M059J (cell line): ENCODE measurements at regions not wholly inside any gene's neighbourhood (a gene's known extent, or its start where the extent isn't known, plus 50 kb on each side); places are given as distances from the start of the nearest gene placed in this dataset.

Experiments
- DNase-seq: peaks from one replicate; pipeline ENCODE4 v3.0.0-alpha.2; 2012; ENCODE audit warnings: low read depth

DNA sequence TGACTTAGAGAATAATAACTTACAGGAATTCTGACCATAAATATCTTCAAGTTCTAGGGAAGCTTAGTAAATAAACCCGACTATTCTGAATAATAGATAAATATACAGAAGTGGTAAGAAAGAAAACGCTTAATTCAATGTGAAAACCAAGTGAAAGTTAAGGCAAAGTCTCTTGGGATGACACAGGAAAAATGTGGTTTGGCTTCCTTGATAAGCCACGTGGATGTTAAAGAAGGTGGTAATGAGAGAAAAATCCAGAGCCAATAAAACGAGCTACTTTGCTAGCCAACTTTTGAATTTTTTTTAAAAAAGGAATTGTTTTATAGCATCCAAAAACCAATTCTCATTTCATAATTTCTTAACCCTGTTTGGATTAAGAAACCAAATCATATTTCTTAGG is 166.2 kb upstream of the VRK2 start:
- DNase-seq = no peak

DNA sequence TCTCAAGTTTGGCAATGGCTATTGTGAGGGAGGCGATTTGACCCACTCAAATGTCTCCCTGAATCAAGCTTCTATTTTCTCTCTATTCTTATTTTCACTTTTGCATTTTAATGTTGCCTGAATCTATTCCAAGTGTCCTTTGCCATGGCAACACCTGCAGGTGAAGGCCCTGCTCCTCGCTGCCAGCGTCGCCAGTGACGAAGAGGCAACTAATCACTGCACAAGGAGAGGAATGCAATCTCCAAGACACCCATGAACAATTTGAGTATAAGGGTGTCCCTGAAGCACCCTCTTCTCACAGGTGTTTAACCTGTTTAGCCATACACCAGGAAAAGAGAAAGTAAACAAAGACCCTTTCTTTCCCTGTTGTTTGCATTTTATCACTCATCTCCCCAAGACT is 165.6 kb upstream of the VRK2 start:
- no peak for DNase-seq

DNA sequence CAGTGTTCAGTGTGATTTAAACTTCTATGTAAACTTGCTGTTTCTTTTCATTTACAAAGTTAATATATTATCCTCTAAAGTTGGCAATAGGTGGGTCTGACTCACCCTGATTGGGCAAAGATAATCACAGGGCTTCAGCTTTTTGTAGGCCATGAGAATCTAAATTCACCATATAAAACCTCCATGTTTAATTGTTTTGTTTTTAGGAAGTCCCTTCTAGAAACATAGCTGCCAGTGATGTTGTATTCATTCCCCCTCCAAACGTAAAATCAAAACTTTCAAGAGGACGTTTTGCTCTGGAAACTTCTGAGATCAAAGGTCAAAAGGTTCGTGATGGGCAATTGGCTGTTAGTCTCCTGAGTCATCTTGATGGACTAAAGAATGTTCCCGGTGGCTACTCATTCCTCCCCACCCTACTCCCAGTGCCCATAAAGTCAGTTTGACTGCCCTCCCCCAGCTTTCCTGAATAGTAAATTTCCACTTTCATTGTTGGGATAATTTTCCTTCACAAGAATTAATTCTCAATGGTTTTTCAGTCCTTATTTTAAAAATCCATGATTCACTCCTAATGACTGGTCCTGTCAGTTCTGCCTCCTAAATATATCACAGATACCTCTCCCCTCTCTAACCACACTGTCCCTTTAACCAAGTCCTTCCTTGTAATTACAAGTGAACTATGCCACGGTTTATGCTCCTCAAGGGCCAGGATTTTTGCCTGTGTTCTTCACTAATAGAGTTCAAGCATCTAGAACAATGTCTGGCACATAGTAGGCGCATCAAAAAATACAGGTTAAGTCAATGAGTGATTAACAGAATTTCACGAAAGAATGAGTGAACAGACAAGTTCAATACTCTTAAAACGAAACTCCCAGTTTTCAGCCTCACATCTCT is 164.4 kb upstream of the VRK2 start:
- DNase-seq = peak; percentile 95

DNA sequence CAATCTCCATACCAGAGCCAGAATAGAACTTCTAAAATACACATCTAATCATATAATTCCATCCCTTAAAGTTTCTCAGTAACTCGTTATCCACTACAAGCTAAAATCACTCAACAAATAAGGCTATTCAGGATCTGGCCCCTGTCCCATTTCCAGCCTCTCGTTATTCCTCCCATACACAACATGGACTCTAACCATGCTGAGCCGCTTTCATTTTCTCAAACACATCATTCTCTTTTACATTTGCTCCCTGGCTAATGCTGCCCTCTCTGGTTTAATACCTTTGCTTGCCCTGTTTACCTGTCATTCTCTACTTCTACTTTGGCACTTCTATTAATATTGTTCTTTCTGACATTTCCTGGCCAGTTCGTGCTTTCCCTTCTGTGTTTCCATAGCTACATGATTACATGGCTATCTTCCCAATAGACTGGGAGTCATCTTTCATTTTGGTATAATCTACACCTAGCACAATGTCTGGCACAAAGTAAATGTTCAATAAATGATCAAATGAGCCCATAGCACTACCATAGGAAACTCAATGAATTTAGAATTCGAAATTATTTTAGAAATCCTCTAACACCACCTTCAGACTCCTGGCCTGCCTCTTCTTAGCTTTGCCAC is 163.6 kb upstream of the VRK2 start:
- DNase-seq = peak; percentile 72

DNA sequence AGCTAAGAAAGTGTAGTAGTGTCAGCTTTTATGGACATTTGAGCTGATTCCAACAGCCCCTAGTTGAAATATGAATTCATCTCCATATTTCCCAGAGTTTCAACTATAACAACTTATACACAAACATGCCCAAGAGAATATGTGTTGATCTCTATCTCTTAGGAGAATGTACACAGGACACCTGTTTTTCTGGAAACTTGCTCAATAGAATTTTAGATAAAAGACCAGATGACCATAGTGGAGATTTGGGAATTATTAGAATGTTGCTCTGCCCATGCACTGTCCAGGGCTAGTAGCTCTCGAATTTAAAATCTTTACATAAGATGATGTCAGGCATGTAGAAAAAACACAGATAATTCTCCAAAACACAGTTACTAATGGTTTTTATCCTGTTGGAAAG is 162.3 kb upstream of the VRK2 start:
- DNase-seq = no peak

DNA sequence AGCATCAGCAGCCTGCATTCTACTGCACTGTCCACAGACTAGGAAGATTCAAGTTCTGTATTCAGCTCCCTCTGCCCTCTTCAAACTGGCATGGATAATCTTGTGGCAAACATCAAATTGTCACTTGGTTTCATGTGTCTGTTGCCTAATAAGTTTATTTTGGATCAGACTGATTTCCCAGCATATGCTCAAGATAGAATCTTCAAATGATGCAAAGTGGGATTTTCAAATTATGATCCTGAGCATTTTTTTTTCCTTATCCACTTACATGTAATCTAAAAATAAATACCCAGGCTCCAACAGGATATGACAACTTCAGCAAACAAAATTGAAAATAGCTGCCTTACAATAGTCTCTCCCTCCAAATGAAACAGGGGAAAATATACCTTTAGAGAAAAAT is 160.9 kb upstream of the VRK2 start:
- no peak for DNase-seq

DNA sequence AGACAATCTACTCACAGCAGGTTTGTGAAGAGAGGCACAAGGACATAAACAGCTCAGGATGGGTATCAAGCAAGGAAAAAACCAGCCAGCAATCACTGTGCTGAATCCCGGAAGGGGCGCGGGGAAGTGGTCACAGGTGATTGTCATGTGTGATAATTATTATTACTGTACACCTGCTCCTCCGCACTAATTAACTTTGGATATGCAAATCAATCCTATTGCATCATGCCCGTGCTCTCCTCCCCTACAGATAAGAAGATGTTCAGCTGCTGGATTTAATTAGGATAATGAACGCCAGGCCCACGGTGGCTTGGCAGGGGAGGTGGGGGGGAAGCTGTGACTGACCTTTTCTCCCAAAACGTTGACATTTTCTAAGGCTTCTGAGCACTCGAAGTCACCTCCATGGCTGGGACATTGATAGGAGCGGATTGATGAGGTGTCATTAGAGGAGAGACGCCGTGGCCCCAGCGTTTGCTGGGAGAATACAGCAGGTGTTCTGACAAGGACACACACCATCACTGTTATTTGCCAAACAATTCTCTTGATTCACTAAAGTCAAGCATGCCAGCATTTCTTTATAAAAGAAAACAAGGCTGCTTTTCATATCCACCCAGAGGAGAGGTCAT is 160.3 kb upstream of the VRK2 start:
- DNase-seq = no peak

DNA sequence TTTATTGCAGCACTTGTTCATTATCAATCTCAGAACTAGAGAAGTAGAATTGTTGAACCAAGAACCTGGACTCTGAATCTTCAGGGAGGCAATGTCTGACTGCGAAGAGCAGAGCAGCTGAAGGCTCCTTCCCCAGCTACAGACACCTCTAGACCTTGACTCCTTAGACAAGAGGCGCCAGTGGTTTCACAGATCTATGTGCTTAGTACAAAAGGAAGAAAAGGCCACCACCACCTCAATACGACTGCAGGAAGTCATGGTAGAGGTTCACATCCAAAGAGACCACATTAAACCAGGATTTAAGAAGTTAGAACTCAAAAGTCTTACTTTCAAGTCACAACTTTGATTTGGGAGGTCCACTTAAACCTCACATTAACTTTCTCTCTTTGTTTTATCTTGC is 158.1 kb upstream of the VRK2 start:
- DNase-seq = no peak

DNA sequence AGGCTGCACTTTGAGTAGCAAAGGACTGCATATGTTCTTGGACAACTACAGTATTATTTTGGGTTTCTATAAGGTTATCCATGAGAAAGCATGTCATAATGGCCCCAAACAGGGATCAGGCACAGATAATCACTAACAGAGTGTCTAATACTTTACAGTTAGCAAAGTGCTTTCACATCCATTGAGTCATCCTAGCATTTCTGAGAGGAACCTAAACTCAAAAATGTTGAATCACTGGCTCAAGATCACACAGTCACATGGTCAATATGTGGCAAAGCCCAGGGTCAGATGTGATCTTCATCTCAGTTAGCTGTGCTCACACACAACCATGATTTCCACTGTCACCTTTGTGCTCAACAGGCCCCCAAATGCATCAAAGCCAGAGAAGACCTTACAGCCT is 156.1 kb upstream of the VRK2 start:
- DNase-seq = peak; percentile 57

DNA sequence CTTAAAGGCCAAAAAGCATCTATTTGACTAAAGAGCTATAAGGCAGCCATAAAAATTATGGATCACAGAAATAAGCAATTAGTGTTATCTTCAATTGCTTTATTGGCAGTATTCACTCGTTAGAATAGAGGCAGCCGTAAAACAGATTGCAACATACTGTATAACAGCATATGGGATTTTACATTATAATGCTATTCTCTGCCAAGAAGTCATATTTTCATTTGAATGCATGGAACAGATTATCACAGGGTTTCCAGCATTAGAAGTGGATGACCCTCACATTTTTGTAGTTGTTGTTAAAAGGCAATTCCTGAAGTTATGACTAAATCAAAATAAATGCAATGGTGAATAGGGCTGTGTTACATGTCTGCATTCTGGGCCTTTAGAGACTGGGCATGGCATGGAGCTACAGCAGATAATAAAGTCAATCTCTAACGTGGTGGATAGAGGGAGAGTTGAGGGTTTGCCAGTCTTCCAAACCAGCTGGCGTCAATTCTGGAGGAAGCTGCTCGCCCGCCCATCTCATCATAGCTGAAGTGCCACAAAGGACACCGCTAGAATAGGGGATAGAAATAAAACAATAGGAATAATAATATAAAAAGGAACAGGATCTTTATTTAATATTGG is 155.4 kb upstream of the VRK2 start:
- no peak for DNase-seq

DNA sequence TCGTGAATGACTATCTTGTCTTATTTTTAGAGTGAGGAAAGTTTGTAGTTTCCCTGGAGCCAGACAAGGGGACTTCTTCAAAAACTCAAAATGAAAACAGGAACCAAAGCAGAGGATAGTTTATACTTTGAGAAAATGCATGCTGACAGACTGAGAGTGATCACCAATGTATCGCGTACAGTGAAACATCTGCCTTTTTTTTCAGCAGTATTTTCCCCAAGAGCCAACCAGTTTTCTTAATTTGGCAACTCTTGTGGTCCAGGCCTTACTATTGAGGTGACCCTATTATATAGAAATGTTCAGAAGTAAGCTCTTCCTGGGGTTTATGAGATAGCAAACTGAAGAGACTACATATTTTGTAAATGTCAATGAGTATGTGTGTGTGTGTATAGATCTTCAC is 153.7 kb upstream of the VRK2 start:
- no peak for DNase-seq

DNA sequence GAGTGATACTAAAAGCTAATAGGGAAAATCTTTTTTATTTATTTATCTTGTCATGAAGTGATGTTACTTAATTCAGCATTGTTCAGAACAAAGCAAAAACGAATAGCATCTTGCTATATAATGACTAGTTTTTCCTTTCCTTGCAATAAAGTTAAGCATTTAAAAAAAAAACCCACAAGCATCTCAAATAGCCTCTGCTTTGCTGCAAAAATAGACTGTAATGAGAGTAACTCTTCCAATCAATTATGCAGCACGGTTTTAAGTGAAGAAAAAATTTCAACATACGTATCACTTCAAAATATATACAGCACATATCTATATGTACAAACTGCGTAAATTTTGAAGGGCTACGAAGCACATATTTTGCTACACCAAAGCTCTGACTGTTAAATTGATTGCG is 153.3 kb upstream of the VRK2 start:
- no peak for DNase-seq

DNA sequence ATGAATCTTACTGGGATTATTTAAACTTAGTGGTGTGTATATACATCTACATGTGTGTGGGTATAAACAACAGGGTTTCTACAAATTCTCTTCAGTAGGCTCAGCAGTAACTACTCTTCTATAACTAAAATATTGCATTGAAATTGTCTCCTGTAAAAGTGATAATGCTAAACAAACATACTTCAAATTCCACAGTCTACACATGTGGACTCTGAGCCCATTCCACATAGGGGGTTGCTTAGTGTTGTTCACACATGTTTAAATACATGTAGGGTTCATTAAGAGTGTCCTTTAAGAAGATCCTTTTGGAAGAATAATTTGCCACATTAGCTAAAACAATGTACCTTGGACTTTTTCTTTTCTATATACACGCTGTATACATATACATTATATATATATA is 152.8 kb upstream of the VRK2 start:
- no peak for DNase-seq

DNA sequence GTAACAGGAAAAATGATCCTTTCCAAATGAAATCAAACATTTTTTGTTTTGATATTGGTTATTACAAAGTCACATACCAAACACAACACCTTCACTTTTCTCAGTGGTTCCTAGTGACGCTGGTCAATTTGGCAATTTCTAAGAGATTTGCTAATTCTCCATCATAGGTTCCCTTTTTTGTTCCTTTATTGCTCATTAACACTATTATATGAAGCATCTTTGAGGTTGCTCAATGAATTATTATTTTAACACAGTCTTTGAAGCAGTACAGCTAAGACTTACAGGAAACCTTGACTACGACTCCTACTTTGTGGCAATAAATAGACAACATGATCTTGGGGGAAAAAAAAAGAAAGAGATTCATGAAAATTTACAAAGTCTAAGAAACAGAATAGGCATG is 152.2 kb upstream of the VRK2 start:
- DNase-seq = no peak

DNA sequence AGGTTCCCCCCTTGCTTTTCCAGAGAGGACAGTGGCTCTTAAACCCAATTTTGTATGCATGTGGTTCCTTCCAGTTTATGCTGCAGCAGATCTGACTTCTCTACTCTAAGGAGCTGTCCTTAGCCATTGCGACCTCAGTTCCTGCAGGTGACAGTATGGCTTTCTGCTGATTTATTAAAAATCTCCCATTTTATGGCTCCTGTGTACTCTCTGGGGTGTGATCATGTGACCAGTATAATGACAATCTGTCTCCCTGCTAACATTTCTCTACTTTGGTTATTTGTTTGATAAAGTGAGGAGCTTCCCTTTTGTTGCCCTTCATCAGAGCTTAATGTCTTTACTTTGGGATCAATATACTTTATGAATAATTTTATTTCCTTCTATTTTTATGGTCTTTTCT is 148.7 kb upstream of the VRK2 start:
- DNase-seq = no peak

DNA sequence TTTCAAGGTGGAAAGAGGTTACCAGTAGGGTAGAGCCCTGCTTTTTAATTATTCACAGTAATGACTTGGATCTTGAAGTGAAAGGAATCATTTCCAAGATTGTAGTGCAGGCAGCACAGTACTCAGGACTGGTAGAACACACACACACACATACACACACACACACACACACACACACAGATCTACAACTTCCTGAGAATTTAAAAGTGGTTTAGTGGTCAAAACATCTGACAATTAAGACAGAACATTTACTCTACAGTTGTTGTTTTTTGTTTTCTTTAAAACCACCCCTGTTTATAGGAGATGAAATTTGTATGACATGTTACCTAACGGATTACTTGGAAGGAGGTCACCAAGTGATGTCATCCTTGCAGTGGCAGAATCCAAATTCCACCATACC is 146.7 kb upstream of the VRK2 start:
- peak; percentile 2 for DNase-seq

DNA sequence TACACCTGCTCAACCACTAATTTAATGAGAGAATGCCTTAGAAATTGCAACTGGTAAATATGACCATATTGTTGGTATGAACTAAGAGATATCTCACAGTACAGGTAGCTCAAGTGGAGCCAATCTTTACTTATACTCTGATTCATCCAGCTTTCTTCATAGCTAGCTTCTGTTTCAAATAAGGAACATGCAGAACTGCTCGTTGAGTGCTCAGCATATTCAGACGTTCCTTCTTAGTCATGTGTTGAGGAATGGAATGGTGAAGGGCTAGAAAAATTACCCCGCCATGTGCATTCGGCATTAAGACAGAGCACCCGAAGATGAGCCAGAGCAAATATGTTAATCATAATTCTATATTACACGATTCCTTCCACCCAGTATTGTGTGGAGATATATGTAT is 144.0 kb upstream of the VRK2 start:
- no peak for DNase-seq

DNA sequence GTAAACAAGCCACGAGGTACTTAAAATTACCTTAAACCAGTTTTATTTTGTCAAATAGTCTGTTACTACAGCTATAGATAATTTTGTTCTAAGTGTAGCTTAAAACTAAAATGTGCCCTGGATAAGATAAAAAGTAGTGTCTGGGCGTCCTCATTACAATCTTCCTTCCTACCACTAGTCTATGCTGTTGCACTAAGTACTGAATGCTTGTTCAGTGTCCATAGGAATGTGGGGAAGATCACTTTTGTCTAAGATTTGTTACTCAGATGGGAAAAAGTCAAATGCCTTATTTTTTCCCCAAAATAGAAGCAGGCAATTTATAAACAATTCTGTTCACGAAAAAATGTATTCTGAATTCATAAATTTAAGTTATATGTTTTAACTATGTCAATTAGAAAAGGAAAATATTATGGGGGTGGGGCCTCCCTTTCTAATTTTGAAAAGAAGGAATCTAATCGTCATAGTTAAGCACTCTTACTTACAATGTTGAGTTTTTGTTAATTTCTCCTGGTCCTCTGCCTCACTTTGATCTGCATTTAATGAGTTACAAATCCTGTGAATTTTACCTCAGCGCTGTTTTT is 140.4 kb upstream of the VRK2 start:
- DNase-seq = peak; percentile 64

DNA sequence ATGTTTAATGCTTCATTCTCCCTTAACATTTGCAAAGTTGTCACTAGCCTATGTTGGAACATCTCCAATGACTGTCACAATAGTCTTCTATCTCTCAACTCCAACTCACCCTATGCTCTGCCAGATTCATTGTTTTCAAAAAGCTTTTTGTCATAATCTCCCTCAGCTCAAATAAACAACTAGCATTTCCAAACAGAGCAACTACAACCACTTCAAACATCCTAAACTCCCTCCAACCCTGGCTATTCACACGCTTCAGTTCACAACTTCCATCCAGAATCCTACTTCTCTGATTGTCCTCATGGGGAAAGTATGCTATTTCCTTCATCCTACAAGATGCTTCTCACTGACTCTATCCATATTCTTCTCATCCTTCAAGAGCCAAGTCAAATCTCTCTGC is 139.2 kb upstream of the VRK2 start:
- DNase-seq = no peak

DNA sequence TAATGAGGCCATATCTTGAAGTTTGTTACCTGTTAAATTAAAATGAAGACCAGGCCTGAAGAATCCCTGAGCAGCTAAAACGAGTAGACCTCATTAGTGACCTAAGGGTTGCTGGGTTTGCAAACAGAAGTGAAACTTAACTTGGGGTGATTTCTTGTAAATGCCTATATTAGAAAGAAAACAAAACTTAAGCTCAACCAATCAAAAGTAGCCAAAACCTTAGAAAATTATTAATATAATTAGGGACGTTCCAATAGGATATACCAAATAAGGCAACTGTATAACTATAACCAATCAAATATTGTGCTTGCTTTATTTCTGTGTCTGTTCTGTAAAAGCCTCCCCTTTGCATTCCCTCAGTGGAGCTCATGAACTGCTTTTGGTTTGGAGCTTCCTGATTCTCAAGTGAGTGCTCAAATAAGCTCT is 137.9 kb upstream of the VRK2 start:
- DNase-seq = peak; percentile 25

DNA sequence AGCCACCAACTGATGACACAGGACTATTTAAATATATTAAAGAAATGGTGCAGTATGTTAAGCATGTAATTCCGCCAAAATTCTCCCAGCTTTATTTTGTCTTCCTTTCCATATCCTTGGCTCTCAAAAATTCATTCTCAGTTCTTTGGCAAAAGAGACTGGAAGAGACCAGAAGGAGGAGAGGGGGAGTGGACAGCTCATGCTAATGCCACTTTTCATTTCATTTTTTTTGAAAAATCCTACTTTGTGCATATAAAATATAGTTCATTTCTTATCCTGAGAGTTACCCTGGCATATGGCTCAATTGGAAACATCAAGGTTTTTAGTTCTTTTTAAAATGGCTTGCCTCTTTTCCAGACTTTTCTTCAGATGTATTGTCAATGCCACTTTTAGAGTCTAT is 128.5 kb upstream of the VRK2 start:
- no peak for DNase-seq

DNA sequence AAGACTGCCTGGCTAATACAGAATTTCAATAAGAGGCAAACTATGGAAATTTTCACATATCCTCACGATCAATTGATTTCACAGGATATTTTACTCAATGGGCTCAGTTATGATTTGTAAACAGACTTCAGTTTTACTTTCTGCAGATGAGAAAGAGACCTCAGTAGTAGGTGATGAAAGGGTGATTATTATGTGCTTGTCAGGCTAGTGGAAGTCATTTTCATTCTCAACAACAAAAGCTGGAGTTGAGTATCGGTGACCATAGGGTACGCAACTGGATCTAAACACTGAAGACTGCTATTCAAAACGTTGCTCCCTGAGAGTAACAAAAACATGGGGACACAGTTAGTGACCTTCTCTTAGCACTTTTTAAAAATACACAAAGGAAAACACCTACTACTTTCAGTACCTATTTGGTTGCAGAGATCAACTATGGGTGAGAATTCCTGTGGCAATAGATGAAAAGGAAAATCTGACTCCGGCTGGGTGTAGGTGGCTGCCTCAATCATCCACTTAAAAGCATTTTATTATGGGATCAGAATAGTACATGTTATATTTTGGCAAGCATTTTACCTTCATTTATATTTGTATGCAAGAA is 126.2 kb upstream of the VRK2 start:
- DNase-seq = no peak
